Endodermal cell (in vitro differentiated cells): ENCODE measurements at regions not wholly inside any gene's neighbourhood (a gene's known extent, or its start where the extent isn't known, plus 50 kb on each side); places are given as distances from the start of the nearest gene placed in this dataset.

Experiments
- DNase-seq: peaks from one replicate; pipeline ENCODE4 v3.0.0-alpha.2; 2017
- H3K27ac ChIP-seq: 2 replicates; pipeline ENCODE4 v1.5.1; 2013; ENCODE audit warnings: mild to moderate bottlenecking, low read depth, low read length, moderate library complexity
- H3K27me3 ChIP-seq: 2 replicates; pipeline ENCODE4 v1.6.1; 2013; ENCODE audit warnings: mild to moderate bottlenecking, low read length, moderate library complexity; ENCODE audit not compliant: insufficient read depth, control insufficient read depth, poor library complexity, severe bottlenecking
- H3K36me3 ChIP-seq: 2 replicates; pipeline ENCODE4 v1.7.0; 2013; ENCODE audit warnings: mild to moderate bottlenecking, low read length, moderate library complexity; ENCODE audit not compliant: control insufficient read depth, insufficient read depth
- H3K4me1 ChIP-seq: one replicate; pipeline ENCODE4 v1.7.0; 2013; ENCODE audit warnings: low read length; ENCODE audit not compliant: control insufficient read depth, insufficient read depth
- H3K4me3 ChIP-seq: 2 replicates; pipeline ENCODE4 v1.5.1; 2013; ENCODE audit warnings: mild to moderate bottlenecking, low read length, moderate library complexity
- H3K9ac ChIP-seq: 2 replicates; pipeline ENCODE4 v1.6.1; 2013; ENCODE audit warnings: mild to moderate bottlenecking, low read length, moderate library complexity; ENCODE audit not compliant: poor library complexity, severe bottlenecking; ENCODE audit errors: extremely low read depth
- H3K9me3 ChIP-seq: 2 replicates; pipeline ENCODE4 v1.6.1; 2013; ENCODE audit warnings: mild to moderate bottlenecking, low read length, moderate library complexity; ENCODE audit not compliant: control insufficient read depth
- H3K27ac Mint-ChIP-seq: 2 replicates; pipeline ENCODE4 v1.8.0; 2020; ENCODE audit warnings: mixed read lengths
- H3K27me3 Mint-ChIP-seq: 2 replicates; pipeline ENCODE4 v1.8.0; 2021; ENCODE audit warnings: mild to moderate bottlenecking, mixed read lengths; ENCODE audit not compliant: insufficient read depth
- H3K36me3 Mint-ChIP-seq: 2 replicates; pipeline ENCODE4 v1.8.0; 2020; ENCODE audit warnings: low read depth, mixed read lengths
- H3K4me1 Mint-ChIP-seq: 2 replicates; pipeline ENCODE4 v1.8.0; 2020; ENCODE audit warnings: mixed read lengths
- H3K4me3 Mint-ChIP-seq: 2 replicates; pipeline ENCODE4 v1.8.0; 2020; ENCODE audit warnings: mild to moderate bottlenecking, moderate library complexity, mixed read lengths
- H3K9me3 Mint-ChIP-seq: 2 replicates; pipeline ENCODE4 v1.8.0; 2020; ENCODE audit warnings: mild to moderate bottlenecking, mixed read lengths
- CTCF ChIP-seq: fragments of 200-600 bp; sonication (generic); conservative IDR thresholded peaks from 2 replicates; pipeline ENCODE4 v1.5.0; 2021; ENCODE audit warnings: antibody characterized with exemption, mild to moderate bottlenecking
- WGBS, 2 experiments: methylation state at CpG; one replicate each; pipeline versions ENCODE4 v1.1.5 to v1.1.7; 2013; ENCODE audit warnings: missing lambda C conversion rate in 2 of 2, mixed read lengths in 1 of 2; ENCODE audit not compliant: insufficient coverage in 1 of 2, insufficient read length in 1 of 2; 5-methylcytosine and 5-hydroxymethylcytosine counted together

DNA sequence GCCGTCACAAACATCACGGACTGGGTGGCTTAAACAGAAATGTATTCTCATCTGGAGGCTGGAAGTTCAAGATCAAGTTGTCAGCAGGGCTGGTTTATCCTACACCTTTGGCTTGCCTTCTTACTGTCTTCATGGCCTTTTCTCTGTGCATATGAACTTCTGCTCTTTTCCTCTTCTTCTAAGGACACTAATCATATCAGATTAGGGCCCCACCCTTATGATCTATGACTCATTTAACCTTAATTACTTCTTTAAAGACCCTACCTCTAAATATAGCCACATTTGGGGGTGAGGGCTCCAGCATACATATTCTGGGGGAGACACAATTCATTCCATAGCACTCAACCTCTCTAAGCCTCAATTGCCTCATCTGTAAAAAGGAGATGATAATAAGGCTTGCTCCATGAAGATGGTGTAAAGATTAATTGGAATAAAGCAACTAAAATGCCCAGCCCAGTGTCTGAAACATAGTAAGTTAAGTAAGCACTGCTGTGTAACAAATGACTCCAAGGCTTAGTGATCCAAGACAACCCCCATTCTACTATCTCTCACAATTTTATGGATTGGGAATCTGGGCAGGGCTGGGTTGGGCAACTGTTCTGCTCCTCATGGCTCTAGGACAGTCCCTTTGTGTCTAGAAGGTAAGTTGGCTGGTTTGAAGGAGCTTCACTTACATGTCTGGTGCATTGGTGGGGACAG lies 119.8 kb downstream of the BANF2 start:
- H3K27me3 ChIP-seq = no peaks in the 10 kb centered on the region
- H3K4me3 ChIP-seq = no peak overlapping the region
- H3K27ac Mint-ChIP-seq = no peak overlapping the region
- peaks cover 5% of the 10 kb centered on the region for H3K9me3 ChIP-seq
- 91 to 94% methylated on average over 2 of the region's 2 CpGs for WGBS, 2 experiments
- H3K4me1 Mint-ChIP-seq = peaks cover 8% of the 10 kb centered on the region
- no peaks in the 10 kb centered on the region for H3K36me3 ChIP-seq
- H3K36me3 Mint-ChIP-seq = no peaks in the 10 kb centered on the region
- H3K4me1 ChIP-seq = no peaks in the 10 kb centered on the region
- H3K9me3 Mint-ChIP-seq = peaks cover 4% of the 10 kb centered on the region
- H3K27ac ChIP-seq = no peak overlapping the region
- no peak for DNase-seq
- no peak overlapping the region for H3K9ac ChIP-seq
- peaks cover 3% of the 10 kb centered on the region for H3K27me3 Mint-ChIP-seq
- TF ChIP-seq CTCF = no peak
- H3K4me3 Mint-ChIP-seq = no peak overlapping the region

- H3K9ac ChIP-seq = no peak overlapping the region
- peaks cover 2% of the 10 kb centered on the region for H3K4me1 Mint-ChIP-seq
- no peak overlapping the region for H3K4me3 Mint-ChIP-seq
- peaks cover 3% of the 10 kb centered on the region for H3K27me3 Mint-ChIP-seq
- peaks cover 4% of the 10 kb centered on the region for H3K9me3 Mint-ChIP-seq
- H3K36me3 ChIP-seq = no peaks in the 10 kb centered on the region
- H3K27ac Mint-ChIP-seq = no peak overlapping the region
- H3K4me3 ChIP-seq = no peak overlapping the region
- H3K9me3 ChIP-seq = peaks cover 5% of the 10 kb centered on the region
- TF ChIP-seq CTCF = no peak
- no peaks in the 10 kb centered on the region for H3K4me1 ChIP-seq
- 92% methylated on average over 5 to 7 of the region's 7 CpGs for WGBS, 2 experiments
- DNase-seq = no peak
- H3K27me3 ChIP-seq = no peaks in the 10 kb centered on the region
- no peak overlapping the region for H3K27ac ChIP-seq
- H3K36me3 Mint-ChIP-seq = no peaks in the 10 kb centered on the region
Measured at GRCh38 chr20:17818187-17818586, 118.4 kb downstream of the BANF2 start.

- Histone ChIP-seq H3K4me1 (no peaks in the 10 kb centered on the region), H3K9me3 (peaks cover 5% of the 10 kb centered on the region), H3K9ac (no peak overlapping the region), H3K27ac (no peak overlapping the region), H3K36me3 (no peaks in the 10 kb centered on the region), H3K4me3 (no peak overlapping the region), H3K27me3 (no peaks in the 10 kb centered on the region)
- H3K27ac Mint-ChIP-seq = no peak overlapping the region
- H3K9me3 Mint-ChIP-seq = peaks cover 4% of the 10 kb centered on the region
- no peaks in the 10 kb centered on the region for H3K36me3 Mint-ChIP-seq
- H3K4me1 Mint-ChIP-seq = no peaks in the 10 kb centered on the region
- TF ChIP-seq CTCF = no peak
- DNase-seq = no peak
- 90% methylated on average over 8 to 13 of the region's 13 CpGs for WGBS, 2 experiments
- H3K4me3 Mint-ChIP-seq = no peak overlapping the region
- H3K27me3 Mint-ChIP-seq = peaks cover 3% of the 10 kb centered on the region
Measured at GRCh38 chr20:17816804-17817587, 117.2 kb downstream of the BANF2 start.
